Activated naive CD8-positive, alpha-beta T cell treated with anti-CD3 and anti-CD28 coated beads for 36 hours (primary cell): ENCODE measurements at regions not wholly inside any gene's neighbourhood (a gene's known extent, or its start where the extent isn't known, plus 50 kb on each side); places are given as distances from the start of the nearest gene placed in this dataset.
"Not testable (repeated sequence)": the region's sequence is repeated elsewhere in the genome, so short reads cannot be mapped to it uniquely, and the experiment has no call there.

Experiments used
- DNase-seq: peaks from one replicate; pipeline ENCODE4 v3.0.0; 2021
- H3K27ac Mint-ChIP-seq: one replicate; pipeline ENCODE4 v1.8.0; 2022; ENCODE audit warnings: mild to moderate bottlenecking, moderate library complexity, mixed read lengths
- H3K27me3 Mint-ChIP-seq: one replicate; pipeline ENCODE4 v1.8.0; 2022; ENCODE audit warnings: mild to moderate bottlenecking, mixed read lengths
- H3K36me3 Mint-ChIP-seq: one replicate; pipeline ENCODE4 v1.8.0; 2021; ENCODE audit warnings: mild to moderate bottlenecking, mixed read lengths
- H3K4me1 Mint-ChIP-seq: one replicate; pipeline ENCODE4 v1.8.0; 2021; ENCODE audit warnings: mixed read lengths
- H3K4me3 Mint-ChIP-seq: one replicate; pipeline ENCODE4 v1.8.0; 2022; ENCODE audit warnings: mild to moderate bottlenecking, moderate library complexity, mixed read lengths
- H3K9me3 Mint-ChIP-seq: one replicate; pipeline ENCODE4 v1.8.0; 2022; ENCODE audit warnings: mixed read lengths

DNA sequence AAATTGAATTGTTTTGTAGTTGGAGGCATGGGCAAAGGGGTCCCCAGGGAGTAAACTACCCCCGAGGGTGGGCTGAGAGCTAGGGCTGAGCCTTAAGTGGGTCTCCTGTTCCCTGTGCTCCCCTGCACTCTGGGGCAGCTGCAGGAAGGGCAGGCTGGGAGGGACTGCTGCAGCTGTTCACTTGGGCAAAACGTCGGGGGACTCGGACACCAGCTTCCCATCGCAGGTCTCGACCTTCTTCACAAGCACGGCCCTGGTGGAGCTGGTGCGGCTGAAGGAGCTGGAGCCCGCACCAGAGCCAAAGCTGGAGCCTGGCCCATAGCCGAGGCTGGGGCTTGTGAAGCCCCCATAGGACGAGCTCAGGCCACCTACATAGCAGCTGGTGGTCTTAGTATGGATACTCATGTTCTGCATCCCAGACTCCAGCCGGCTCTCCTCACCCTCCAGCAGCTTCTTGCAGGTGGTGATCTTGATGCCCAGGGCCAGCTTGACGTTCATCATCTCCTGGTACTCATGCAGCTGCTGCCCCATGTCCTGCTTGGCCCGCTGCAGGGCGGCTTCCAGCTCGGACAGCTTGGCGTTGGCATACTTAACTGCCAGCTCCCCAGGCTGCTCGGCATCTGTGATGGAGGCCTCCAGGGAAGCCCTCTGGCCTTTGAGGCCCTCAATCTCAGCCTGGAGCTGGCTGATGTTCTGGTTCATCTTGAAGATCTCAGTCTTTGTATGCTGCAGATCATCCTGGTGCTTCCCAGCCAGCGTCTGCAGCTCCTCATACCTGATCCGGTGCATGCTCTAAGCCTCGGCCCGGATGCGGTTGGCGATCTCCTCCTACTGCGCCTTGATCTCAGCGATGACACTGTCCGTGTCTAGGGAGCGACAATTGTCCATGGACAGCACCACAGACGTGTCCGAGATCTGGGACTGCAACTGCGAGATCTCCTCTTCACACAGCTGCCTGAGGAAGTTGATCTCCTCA is 423.5 kb upstream of the ARPP21 start:
- no peaks in the 10 kb centered on the region for H3K36me3 Mint-ChIP-seq
- H3K27me3 Mint-ChIP-seq: no peaks in the 10 kb centered on the region
- DNase-seq: no peak
- no peak overlapping the region for H3K4me3 Mint-ChIP-seq
- H3K9me3 Mint-ChIP-seq: no peaks in the 10 kb centered on the region
- no peaks in the 10 kb centered on the region for H3K4me1 Mint-ChIP-seq
- H3K27ac Mint-ChIP-seq: no peak overlapping the region

DNA sequence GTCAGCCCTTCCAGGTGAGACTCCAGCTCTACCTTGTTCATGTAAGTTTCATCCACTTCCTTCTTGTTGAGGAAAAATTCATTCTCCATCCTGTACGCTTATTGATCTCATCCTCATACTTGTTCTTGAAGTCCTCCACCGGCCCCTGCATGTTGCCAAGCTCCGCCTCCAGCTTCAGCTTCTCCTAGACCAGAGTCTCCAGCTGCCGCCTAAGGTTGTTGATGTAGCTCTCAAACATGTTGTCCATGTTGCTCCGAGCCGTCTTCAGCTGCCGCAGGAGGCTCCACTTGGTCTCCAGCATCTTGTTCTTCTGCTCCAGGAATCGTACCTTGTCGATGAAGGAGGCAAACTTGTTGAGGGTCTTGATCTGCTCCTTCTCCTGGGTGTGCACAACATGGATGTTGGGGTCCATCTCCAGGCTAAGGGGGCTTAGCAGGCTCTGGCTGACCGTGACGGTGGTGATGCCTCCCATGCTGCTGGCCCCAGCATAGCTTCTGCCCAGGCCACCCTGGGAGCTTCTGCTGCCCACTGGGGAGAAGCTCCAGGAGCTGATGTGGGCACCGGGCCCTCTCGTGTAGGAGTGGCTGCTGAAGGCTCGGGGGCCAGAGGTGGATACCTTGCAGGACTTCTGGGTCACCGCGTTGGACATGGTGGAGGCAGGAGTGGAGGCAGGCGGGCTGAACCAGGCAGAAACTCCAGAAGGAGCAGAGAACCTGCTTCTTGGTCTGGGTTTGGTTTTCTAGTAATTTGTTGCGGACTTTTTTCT is 422.6 kb upstream of the ARPP21 start:
- no peaks in the 10 kb centered on the region for H3K4me1 Mint-ChIP-seq
- no peak overlapping the region for H3K27ac Mint-ChIP-seq
- no peaks in the 10 kb centered on the region for H3K9me3 Mint-ChIP-seq
- no peak for DNase-seq
- no peaks in the 10 kb centered on the region for H3K36me3 Mint-ChIP-seq
- no peak overlapping the region for H3K4me3 Mint-ChIP-seq
- H3K27me3 Mint-ChIP-seq: no peaks in the 10 kb centered on the region

DNA sequence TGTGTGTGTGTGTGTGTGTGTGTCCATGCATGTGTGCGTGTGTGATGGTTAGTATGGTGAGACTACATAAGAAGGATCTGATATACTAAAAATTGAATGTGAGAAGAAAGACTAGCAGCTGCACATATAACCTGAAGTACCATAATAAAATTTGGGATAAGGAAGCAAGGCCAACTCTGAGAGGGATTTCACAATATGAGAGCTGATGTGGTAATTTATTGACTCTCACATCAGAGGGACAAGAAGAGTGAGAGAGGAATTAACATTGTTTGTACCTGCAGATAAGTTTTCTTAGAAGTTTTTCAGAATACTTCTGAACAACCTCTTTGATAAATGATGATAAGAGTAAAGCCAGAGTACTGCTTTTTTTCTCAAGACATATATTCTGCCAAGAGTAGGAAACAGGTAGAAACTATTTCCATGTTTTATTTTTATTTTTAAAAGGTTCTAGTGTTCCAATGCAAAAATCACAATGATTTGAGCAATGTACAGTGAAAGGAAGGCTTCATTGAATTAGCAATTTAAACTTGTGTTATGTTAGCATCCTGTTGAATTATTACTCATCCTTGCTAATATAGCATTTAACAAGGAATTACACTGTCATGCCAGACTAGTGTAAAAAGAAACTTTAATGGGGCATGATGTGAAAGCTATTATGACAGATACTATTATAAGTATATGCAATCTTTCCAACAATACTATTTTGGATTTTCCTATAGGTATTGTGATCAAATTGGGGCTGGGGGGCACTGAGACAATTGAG is 415.5 kb upstream of the ARPP21 start:
- no peak overlapping the region for H3K4me3 Mint-ChIP-seq
- H3K27ac Mint-ChIP-seq: no peak overlapping the region
- no peaks in the 10 kb centered on the region for H3K36me3 Mint-ChIP-seq
- DNase-seq: no peak
- no peaks in the 10 kb centered on the region for H3K4me1 Mint-ChIP-seq
- no peaks in the 10 kb centered on the region for H3K27me3 Mint-ChIP-seq
- peaks cover 4% of the 10 kb centered on the region for H3K9me3 Mint-ChIP-seq

DNA sequence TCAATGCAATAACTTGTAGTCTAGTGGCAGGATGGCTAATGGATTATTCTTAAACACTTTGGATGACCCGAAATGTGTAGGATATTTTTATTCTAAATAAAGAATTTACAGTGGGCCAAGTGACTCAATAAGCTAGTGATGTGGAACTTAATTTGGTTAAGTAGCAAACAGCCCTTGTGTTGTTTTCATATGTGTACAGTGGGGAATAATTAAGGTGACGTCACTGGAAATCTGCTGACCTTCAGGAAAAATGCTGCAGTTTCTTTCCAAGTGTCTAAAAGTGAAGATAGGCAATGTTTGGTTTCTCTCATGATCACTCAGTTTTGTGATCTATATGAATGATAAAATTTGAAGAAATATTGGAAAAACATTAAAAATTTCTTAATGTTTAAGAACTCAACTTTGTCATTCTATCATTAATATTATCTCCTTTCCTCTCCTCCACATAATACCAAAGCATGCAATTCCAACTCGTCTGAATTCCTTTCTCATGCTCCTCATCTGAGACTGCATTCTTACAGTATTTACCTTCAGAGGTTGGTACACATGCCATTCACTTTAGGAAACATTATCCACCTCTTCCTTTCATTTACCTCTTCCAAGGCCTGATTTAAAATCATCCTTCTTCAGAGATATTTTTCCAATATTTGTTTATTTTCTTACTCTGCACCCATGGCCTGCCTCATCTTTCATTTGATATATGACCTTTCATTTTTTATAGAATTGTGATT is 414.6 kb upstream of the ARPP21 start:
- Mint-ChIP-seq H3K4me3 (no peak overlapping the region), H3K27ac (no peak overlapping the region), H3K27me3 (no peaks in the 10 kb centered on the region), H3K36me3 (no peaks in the 10 kb centered on the region), H3K9me3 (peaks cover 7% of the 10 kb centered on the region), H3K4me1 (no peaks in the 10 kb centered on the region)
- DNase-seq: no peak

DNA sequence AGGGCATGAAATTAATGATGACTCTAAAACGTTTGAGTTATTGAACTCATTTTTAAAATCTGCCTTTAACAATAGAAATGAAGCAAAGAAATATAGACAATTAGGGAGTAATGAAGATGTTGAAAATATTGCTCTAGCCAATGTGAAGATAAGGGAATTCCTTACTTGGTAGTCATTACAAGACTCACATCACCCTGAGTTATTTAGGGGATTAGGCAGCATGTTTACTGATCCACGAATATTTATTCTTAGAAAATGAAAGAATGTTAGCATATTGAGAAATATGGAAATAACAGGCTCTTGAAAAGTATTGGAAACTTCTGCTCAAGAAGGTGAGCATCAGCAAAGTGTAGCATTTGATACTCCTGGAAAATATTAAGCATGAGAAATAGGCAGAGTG is 398.1 kb upstream of the ARPP21 start:
- H3K27ac Mint-ChIP-seq: no peak overlapping the region
- no peaks in the 10 kb centered on the region for H3K9me3 Mint-ChIP-seq
- H3K4me3 Mint-ChIP-seq: no peak overlapping the region
- H3K27me3 Mint-ChIP-seq: no peaks in the 10 kb centered on the region
- no peak for DNase-seq
- no peaks in the 10 kb centered on the region for H3K36me3 Mint-ChIP-seq
- H3K4me1 Mint-ChIP-seq: no peaks in the 10 kb centered on the region

DNA sequence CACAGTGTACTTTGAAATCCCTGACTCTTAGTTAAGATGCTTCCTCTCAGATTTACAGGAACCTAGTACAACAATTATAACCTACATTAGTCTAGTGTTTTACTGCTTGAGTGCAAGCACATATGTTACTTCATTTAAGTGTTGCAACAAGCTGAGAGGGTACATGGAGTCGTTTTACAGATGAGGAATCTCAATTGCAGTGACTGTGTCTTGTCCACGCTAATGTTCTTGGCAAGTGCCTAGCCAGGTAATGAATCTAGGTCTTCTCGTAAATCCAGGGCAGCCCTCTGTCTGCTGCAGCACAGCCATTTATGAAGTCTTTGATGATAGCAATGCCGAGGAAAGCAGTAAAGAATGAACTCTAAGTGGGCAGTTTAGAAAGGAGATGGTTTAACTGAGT is 384.4 kb upstream of the ARPP21 start:
- Mint-ChIP-seq H3K4me3 (no peak overlapping the region), H3K4me1 (no peaks in the 10 kb centered on the region), H3K36me3 (no peaks in the 10 kb centered on the region), H3K27ac (no peak overlapping the region), H3K9me3 (no peaks in the 10 kb centered on the region), H3K27me3 (no peaks in the 10 kb centered on the region)
- no peak for DNase-seq

DNA sequence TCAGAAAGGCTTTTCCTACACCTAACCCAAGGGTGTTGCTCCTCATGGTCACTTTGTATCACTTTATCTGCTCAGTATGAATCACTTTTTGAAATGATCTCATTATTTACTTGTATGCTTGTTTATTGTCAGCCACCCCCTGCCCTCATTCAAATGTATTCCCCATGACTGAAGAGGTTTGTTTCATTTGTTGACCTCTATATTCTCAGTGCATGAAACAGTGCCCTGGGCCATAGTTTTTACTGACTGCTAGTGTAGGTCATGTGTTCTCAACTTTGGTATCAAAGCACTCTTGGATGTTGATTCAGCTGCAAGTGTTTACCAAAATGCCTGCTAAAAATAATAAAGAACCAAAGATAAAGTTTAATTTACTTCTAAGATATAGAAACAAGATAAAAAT is 381.7 kb upstream of the ARPP21 start:
- DNase-seq: no peak
- H3K27ac Mint-ChIP-seq: no peak overlapping the region
- no peak overlapping the region for H3K4me3 Mint-ChIP-seq
- peaks cover 3% of the 10 kb centered on the region for H3K27me3 Mint-ChIP-seq
- no peaks in the 10 kb centered on the region for H3K36me3 Mint-ChIP-seq
- no peaks in the 10 kb centered on the region for H3K4me1 Mint-ChIP-seq
- H3K9me3 Mint-ChIP-seq: no peaks in the 10 kb centered on the region

DNA sequence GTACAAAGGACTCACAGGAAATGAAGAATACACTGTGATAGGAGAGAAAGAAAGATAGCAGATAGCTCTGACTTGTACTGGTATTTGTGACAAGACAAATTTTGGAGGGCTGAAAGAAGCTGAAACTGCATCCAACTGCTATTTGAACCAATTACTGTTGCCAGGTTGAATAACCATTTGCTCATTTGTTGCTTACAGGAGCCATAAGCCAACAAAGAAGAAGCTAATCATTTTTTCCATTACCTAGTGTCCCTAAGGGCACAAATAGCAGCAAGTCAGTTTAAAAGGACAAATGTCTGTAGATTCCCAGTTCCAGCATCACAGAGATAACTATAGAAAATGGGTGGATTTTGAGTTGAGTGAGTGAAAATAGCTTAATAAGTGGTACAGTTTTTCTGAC is 376.9 kb upstream of the ARPP21 start:
- no peaks in the 10 kb centered on the region for H3K4me1 Mint-ChIP-seq
- H3K27ac Mint-ChIP-seq: no peak overlapping the region
- H3K4me3 Mint-ChIP-seq: no peak overlapping the region
- no peak for DNase-seq
- H3K27me3 Mint-ChIP-seq: peaks cover 3% of the 10 kb centered on the region
- H3K36me3 Mint-ChIP-seq: no peaks in the 10 kb centered on the region
- H3K9me3 Mint-ChIP-seq: no peaks in the 10 kb centered on the region

DNA sequence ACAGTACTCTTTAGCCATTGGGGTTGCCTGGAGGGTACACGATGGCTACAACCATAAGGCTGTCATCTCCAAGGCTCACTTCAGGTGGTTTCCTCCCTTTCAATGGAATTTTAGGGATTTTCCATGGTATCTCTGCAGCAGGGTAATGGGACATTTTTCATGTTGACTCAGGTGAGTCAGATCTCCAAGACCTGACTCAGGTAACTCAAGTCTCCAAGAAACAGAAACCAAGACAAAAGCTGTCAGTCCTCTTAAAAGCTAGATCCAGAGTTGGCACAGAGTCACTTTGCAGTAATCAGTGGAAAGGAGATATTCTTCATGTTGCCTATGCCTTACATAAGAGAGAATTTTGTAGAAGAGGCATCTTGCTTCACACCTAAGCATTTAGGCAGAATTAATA is 375.8 kb upstream of the ARPP21 start:
- Mint-ChIP-seq H3K27ac (no peak overlapping the region), H3K36me3 (no peaks in the 10 kb centered on the region), H3K4me3 (no peak overlapping the region), H3K27me3 (peaks cover 3% of the 10 kb centered on the region), H3K9me3 (no peaks in the 10 kb centered on the region), H3K4me1 (no peaks in the 10 kb centered on the region)
- no peak for DNase-seq

DNA sequence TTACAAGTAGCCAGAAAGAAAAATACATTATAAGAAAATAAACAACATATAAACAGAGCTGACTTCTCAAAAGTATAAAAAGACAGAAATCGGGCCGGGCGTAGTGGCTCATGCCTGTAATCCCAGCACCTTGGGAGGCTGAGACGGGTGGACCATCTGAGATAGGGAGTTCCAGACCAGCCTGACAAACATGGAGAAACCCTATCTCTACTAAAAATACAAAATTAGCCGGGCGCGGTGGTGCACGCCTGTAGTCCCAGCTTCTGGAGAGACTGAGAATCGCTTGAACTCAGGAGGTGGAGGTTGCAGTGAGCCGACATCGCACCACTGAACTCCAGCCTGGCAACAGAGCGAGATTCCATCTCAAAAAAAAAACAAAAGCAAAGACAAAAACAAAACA is 373.3 kb upstream of the ARPP21 start:
- H3K4me3 Mint-ChIP-seq: not testable (repeated sequence)

DNA sequence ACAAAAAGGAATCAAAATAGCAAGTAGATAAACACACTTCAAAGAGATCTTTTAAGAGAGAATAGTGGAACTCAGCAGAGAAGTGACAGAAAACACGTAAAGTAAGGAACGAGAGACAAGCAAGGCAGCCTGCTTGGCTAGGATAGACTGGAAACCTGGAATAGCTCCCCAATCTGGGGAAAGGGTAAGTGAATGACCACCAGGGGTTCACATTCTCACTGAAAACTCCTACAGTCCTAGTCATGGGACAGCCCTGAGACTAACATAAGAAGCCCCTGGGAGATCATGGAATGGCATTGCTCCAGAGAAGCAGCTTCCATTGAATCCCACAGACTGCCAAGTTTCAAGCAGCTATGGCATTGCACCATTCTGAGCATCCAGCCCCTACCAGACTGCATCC is 363.6 kb upstream of the ARPP21 start:
- no peak overlapping the region for H3K4me3 Mint-ChIP-seq
- no peak overlapping the region for H3K27ac Mint-ChIP-seq
- DNase-seq: no peak
- H3K36me3 Mint-ChIP-seq: no peaks in the 10 kb centered on the region
- H3K27me3 Mint-ChIP-seq: peaks cover 6% of the 10 kb centered on the region
- peaks cover 14% of the 10 kb centered on the region for H3K9me3 Mint-ChIP-seq
- H3K4me1 Mint-ChIP-seq: no peaks in the 10 kb centered on the region

More for the DNA sequence above, 373.3 kb upstream of the ARPP21 start:
- not testable (repeated sequence) for H3K9me3 Mint-ChIP-seq, H3K36me3 Mint-ChIP-seq, H3K27me3 Mint-ChIP-seq, H3K4me1 Mint-ChIP-seq, DNase-seq, H3K27ac Mint-ChIP-seq

DNA sequence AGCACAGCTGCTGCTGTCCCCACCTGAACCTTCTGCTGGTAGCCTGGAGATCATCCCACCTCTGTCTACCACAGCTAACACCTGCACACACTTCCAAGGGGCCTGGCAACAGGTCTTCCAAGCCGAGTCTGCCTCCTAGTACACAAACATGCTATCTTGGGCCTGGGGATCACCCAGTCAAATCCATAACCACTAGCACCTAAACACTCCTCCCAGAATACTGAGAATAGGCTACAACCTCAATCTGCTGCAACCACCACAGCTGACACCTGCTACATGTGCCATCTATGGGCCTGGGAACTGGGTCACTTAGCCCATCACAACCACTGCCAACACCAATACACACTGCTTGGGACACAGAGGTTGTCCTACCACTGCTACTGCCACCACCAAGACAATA is 362.8 kb upstream of the ARPP21 start:
- Mint-ChIP-seq H3K36me3 (no peaks in the 10 kb centered on the region), H3K4me3 (no peak overlapping the region), H3K9me3 (peaks cover 14% of the 10 kb centered on the region), H3K27me3 (peaks cover 6% of the 10 kb centered on the region), H3K4me1 (no peaks in the 10 kb centered on the region), H3K27ac (no peak overlapping the region)
- no peak for DNase-seq

DNA sequence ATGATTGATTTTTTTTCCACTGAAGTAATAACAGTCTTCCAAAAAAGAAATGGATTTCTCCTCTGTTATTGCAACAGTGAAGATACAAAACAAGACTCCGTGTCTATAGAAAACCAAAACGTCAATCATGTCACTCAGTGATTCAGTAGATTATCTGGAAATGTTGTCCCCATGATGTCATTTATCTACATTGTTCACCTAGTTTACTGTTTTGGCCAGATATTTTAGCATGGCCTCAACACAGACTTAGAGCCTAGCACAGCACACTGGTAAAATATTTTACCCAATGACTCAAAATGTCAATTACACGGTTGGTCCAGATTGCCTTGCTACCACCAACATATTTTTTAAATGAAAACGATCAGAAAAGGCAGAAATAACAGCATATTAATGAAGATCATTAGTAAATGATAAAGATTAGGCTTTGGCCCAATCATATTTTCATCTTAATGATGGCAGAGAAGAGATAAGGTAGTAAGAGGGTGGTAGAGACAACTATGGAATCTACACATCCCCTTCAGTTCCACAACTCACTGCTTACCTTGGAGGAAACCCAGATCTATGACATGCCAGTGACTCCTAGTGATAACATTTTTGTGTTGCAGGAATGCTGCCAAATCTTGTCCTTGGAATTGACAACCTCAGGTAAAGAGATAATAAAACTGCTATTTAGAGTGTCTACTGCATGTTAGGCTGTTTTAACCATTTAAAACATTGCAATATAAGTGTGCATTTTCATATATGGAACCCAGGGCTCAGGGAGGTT is 347.7 kb upstream of the ARPP21 start:
- no peaks in the 10 kb centered on the region for H3K36me3 Mint-ChIP-seq
- peaks cover 19% of the 10 kb centered on the region for H3K27me3 Mint-ChIP-seq
- peaks cover 10% of the 10 kb centered on the region for H3K4me1 Mint-ChIP-seq
- no peak overlapping the region for H3K4me3 Mint-ChIP-seq
- H3K9me3 Mint-ChIP-seq: peaks cover 6% of the 10 kb centered on the region
- no peak for DNase-seq
- H3K27ac Mint-ChIP-seq: no peak overlapping the region

DNA sequence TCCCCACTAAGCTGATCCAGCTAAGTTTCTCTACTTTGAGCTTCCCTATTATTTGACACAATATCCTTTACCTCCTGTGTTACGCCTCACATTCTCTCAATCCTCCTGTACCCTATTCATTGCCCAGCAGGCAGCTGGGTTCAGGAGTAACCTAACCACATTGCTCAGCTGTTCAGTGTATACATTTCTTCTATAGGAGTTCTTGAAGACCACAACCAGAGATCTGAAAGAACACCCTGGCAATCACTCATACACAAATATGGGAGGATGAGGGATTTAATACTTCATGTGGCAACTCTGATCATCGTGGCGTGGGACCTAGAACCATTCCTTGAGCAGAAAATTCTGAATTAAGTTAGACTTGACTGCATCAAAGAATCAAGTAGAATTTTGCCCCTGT is 346.8 kb upstream of the ARPP21 start:
- Mint-ChIP-seq H3K4me1 (peaks cover 10% of the 10 kb centered on the region), H3K9me3 (peaks cover 6% of the 10 kb centered on the region), H3K4me3 (no peak overlapping the region), H3K27ac (no peak overlapping the region), H3K36me3 (no peaks in the 10 kb centered on the region), H3K27me3 (peaks cover 19% of the 10 kb centered on the region)
- no peak for DNase-seq
